Duodenal mucosa (tissue), 2 donors: ENCODE measurements at regions not wholly inside any gene's neighbourhood (a gene's known extent, or its start where the extent isn't known, plus 50 kb on each side); places are given as distances from the start of the nearest gene placed in this dataset.
"Not testable (repeated sequence)": the region's sequence is repeated elsewhere in the genome, so short reads cannot be mapped to it uniquely, and the experiment has no call there.

Experiments used
- H3K27ac ChIP-seq: one replicate; pipeline ENCODE4 v1.7.0; 2013; ENCODE audit warnings: low read depth, low read length
- H3K27me3 ChIP-seq, 2 donors: one replicate each; pipeline ENCODE4 v1.7.0; 2013; ENCODE audit warnings: low read length in 2 of 2, control low read depth in 1 of 2; ENCODE audit not compliant: insufficient read depth in 2 of 2, control insufficient read depth in 1 of 2
- H3K36me3 ChIP-seq, 2 donors: one replicate each; pipeline ENCODE4 v1.7.0; 2013; ENCODE audit warnings: low read length in 2 of 2, control low read depth in 1 of 2; ENCODE audit not compliant: insufficient read depth in 2 of 2, control insufficient read depth in 1 of 2
- H3K4me1 ChIP-seq, 2 donors: one replicate each; pipeline ENCODE4 v1.7.0; 2013; ENCODE audit warnings: low read length in 2 of 2, control low read depth in 1 of 2; ENCODE audit not compliant: insufficient read depth in 2 of 2, control insufficient read depth in 1 of 2
- H3K4me3 ChIP-seq, 2 donors: one replicate each; pipeline ENCODE4 v1.7.0; 2013; ENCODE audit warnings: low read length in 2 of 2, low read depth in 1 of 2
- H3K9ac ChIP-seq, 2 donors: one replicate each; pipeline ENCODE4 v1.7.0; 2013; ENCODE audit warnings: low read length in 2 of 2, low read depth in 1 of 2
- H3K9me3 ChIP-seq, 2 donors: one replicate each; pipeline ENCODE4 v1.7.0; 2013; ENCODE audit warnings: low read length in 2 of 2, control low read depth in 1 of 2; ENCODE audit not compliant: control insufficient read depth in 1 of 2

GRCh38 chr4:84235126-84235944 lies 263.8 kb downstream of the NKX6-1 start:
- Histone ChIP-seq H3K36me3 (no peaks in the 10 kb centered on the region), H3K4me1 (no peaks in the 10 kb centered on the region), H3K27ac (no peak overlapping the region), H3K9me3 (no peaks in the 10 kb centered on the region), H3K4me3 (no peak overlapping the region), H3K27me3 (no peaks in the 10 kb centered on the region), H3K9ac (no peak overlapping the region)

DNA sequence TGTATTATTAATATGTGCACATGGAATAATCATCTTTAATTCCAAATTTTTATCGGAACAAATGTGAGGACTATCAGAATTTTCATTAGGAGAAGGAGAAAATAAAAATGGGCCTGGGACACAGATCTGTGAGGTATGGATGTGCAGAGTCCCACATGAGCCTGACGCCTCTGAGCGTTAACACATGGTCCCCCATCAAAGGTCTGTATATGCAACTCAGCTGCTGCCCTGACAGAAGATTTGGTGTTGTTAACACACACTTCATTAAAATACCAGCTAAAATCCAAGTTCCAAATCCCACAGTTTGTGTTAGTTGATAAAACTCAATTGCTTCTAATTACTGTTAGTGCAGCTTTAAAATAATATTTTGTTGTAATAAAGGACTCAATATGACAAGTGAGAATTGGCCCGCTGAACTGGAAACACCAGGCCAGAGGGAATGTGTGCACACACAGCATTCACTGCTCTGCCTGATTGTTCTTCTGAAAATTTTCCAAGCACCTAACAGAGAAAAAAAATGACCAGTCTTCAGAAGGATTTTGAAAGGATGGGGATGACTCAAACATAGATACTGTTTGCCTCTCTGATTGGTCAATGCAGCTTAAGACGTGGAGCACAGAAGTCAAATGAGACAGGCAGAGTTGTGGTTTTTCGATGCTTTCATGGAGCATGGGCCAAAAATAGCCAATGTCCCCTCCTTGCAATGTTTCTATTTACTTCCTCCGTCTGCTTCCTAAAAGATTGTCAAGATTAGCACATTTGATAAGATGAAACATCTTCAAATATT lies 266.6 kb downstream of the NKX6-1 start:
- no peaks in the 10 kb centered on the region for H3K36me3 ChIP-seq
- no peaks in the 10 kb centered on the region for H3K4me1 ChIP-seq
- no peaks in the 10 kb centered on the region for H3K9me3 ChIP-seq
- H3K27ac ChIP-seq, result no peak overlapping the region
- H3K27me3 ChIP-seq, result no peaks in the 10 kb centered on the region
- no peak overlapping the region for H3K4me3 ChIP-seq
- no peak overlapping the region for H3K9ac ChIP-seq

DNA sequence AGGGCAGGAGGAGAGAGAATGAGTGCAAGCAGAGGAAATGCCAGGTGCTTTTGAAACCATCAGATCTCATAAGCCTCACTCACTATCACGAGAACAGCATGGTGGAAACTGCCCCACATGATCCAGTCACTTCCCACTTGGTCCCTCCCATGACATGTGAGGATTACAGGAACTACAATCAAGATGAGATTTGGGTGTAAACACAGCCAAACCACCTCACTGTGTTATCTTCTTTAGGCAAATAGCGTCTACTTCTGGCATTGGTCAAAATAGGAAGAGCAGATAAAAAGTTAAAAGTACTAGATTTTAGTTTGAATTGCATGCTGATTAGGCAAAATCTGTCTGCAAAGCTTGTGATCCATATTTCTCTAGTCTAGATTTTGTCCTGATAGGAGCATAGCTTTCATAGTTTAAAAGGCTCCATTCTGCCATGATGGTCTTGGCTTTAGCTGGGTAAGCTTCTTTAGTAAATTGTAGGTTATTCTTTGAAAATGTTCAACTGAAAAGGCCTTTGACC lies 267.5 kb downstream of the NKX6-1 start:
- Histone ChIP-seq H3K4me1 (no peaks in the 10 kb centered on the region), H3K9me3 (no peaks in the 10 kb centered on the region), H3K36me3 (no peaks in the 10 kb centered on the region), H3K27me3 (no peaks in the 10 kb centered on the region), H3K9ac (no peak overlapping the region), H3K27ac (no peak overlapping the region), H3K4me3 (no peak overlapping the region)

DNA sequence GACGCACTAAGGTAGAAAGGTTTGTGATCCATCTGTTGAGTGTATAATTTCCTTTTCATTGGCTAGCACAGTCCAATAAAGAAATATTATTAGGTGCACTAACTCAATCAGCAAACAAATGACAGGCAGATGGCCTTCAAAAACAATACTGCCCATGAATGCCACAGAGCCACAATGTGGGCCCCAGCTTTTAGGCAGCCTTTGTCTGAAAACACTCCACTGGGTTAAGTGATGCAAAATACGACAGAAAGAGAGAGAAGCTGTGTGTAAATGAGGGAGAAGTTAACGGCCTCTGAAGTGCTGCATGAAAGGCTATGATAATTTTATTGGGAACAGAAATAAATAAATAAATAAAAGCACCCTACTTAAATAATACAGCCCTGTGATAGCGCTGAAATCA lies 274.6 kb downstream of the NKX6-1 start:
- no peak overlapping the region for H3K9ac ChIP-seq
- H3K36me3 ChIP-seq, result no peaks in the 10 kb centered on the region
- H3K4me3 ChIP-seq, result no peak overlapping the region

GRCh38 chr4:84221704-84222103 lies 277.4 kb downstream of the NKX6-1 start:
- Histone ChIP-seq H3K4me3 (no peak overlapping the region), H3K36me3 (no peaks in the 10 kb centered on the region), H3K9me3 (no peaks in the 10 kb centered on the region), H3K9ac (no peak overlapping the region), H3K27ac (no peak overlapping the region), H3K27me3 (no peaks in the 10 kb centered on the region), H3K4me1 (no peaks in the 10 kb centered on the region)

More for the DNA sequence above, 274.6 kb downstream of the NKX6-1 start:
- Histone ChIP-seq H3K4me1 (no peaks in the 10 kb centered on the region), H3K27me3 (no peaks in the 10 kb centered on the region), H3K9me3 (no peaks in the 10 kb centered on the region), H3K27ac (no peak overlapping the region)

DNA sequence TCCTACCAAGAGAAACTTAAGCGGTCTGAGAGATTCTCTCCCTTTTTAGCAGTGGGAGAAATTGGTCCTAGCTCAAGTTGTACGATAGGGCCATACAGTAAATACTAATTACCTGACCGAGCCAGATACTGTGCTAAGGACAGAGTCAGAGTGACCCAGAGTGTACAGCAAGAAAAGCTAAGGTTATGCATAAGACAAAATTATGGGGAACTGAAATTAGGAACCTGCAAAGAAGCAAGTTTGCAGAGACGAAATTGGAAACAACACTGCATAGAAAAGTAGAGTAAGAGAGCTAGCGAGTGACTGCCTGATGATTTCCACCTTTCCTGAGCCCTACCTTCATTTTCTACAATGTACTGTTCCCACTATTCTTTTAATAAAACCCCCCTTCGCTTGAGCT lies 278.1 kb downstream of the NKX6-1 start:
- Histone ChIP-seq H3K9me3 (no peaks in the 10 kb centered on the region), H3K4me3 (no peak overlapping the region), H3K4me1 (no peaks in the 10 kb centered on the region), H3K9ac (no peak overlapping the region), H3K27ac (no peak overlapping the region), H3K36me3 (no peaks in the 10 kb centered on the region), H3K27me3 (no peaks in the 10 kb centered on the region)

- H3K27me3 ChIP-seq, result no peaks in the 10 kb centered on the region
- H3K27ac ChIP-seq, result no peak overlapping the region
- H3K4me1 ChIP-seq, result no peaks in the 10 kb centered on the region
- H3K36me3 ChIP-seq, result no peaks in the 10 kb centered on the region
- H3K9ac ChIP-seq, result no peak overlapping the region
- no peaks in the 10 kb centered on the region for H3K9me3 ChIP-seq
- H3K4me3 ChIP-seq, result no peak overlapping the region
These were observed 279.4 kb downstream of the NKX6-1 start for GRCh38 chr4:84219656-84220055.

DNA sequence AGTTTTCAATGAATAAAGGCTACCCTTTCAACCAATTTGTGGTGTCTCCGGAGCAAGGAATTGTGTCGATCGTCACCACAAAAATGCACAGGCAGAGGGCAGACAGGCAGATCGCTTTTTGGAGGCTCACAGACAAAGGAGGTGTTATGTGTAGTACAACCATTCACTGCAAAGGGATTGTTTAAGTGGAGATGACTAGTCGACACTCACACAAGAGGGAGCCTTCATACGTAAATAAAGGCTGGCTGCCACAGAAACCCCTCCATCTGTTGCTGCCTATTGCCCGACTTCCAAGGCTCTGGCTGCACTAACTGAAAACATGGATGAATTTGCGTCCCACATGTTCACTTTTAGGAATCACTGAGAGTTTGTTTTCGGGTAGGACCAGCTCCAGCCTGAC lies 281.1 kb downstream of the NKX6-1 start:
- no peaks in the 10 kb centered on the region for H3K36me3 ChIP-seq
- H3K9ac ChIP-seq, result no peak overlapping the region
- no peaks in the 10 kb centered on the region for H3K4me1 ChIP-seq
- no peak overlapping the region for H3K27ac ChIP-seq
- no peaks in the 10 kb centered on the region for H3K9me3 ChIP-seq
- no peak overlapping the region for H3K4me3 ChIP-seq
- no peaks in the 10 kb centered on the region for H3K27me3 ChIP-seq

DNA sequence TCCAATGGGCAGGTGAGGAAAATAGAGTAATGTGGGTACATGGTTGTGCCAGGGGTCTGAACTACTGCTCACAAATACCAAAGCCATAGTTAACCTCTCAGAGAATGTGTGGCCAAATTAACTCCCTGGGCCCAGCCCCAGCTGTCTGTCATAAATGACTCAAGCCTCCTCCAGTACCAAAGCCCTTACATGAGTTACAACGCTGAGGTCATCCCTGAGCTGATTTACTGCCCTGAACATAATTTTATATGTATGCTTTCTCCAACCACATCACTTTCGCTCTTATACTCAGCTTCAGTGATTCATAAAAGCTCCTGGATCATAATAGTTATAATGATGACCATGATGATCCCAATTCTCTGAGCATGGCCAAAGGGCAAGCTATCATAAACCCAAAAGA lies 283.9 kb downstream of the NKX6-1 start:
- Histone ChIP-seq H3K27ac (no peak overlapping the region), H3K36me3 (no peaks in the 10 kb centered on the region), H3K9ac (no peak overlapping the region), H3K9me3 (no peaks in the 10 kb centered on the region), H3K4me1 (no peaks in the 10 kb centered on the region), H3K4me3 (no peak overlapping the region), H3K27me3 (no peaks in the 10 kb centered on the region)

DNA sequence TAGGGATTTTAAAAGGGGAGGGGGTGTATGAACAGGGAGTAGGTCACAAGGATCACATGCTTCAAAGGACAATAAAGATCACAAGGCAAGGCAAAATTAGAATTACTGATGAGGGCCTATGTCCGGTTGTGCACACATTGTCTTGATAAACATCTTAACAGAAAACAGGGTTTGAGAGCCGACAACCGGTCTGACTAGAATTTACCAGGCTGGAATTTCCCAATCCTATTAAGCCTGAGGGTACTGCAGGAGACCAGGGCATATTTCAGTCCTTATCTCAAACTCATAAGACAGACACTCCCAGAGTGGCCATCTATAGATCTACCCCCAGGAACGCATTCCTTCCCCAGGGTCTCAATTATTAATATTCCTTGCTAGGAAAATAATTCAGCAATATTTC lies 292.9 kb downstream of the NKX6-1 start:
- H3K27me3 ChIP-seq, H3K4me3 ChIP-seq, H3K9me3 ChIP-seq, H3K27ac ChIP-seq, H3K9ac ChIP-seq, H3K36me3 ChIP-seq, H3K4me1 ChIP-seq: not testable (repeated sequence)
